PC-9 (cell line): ENCODE measurements at regions not wholly inside any gene's neighbourhood (a gene's known extent, or its start where the extent isn't known, plus 50 kb on each side); places are given as distances from the start of the nearest gene placed in this dataset.

Experiments used
- BruUV-seq: library from RNA; stranded (reverse); fragments of 400-500 nt; replicated peaks from 2 replicates; lab custom pipeline; 2021; lab: Mats Ljungman, UMichigan
- CTCF ChIA-PET: fragments of 300-600 bp; sonication (Branson Sonifier 250); formaldehyde crosslinking; loops from one replicate; lab custom pipeline; 2022; ENCODE audit warnings: antibody characterized with exemption; lab: Charles Lee
- POLR2A ChIA-PET: fragments of 300-600 bp; sonication (Branson Sonifier 250); formaldehyde crosslinking; loops from one replicate; lab custom pipeline; 2022; ENCODE audit warnings: antibody characterized with exemption; ENCODE audit not compliant: unreplicated experiment; lab: Charles Lee
- DNase-seq, 2 experiments: peaks; one replicate each; pipeline versions ENCODE4 v3.0.0 to v3.0.0-alpha.2; 2015 to 2022; ENCODE audit warnings: mixed read lengths in 1 of 2
- H2AFZ ChIP-seq: fragments of 200-600 bp; sonication (generic); 2 replicates; pipeline ENCODE4 v1.8.1; 2017; ENCODE audit warnings: antibody characterized with exemption
- H3F3A ChIP-seq: fragments of 200-600 bp; sonication (generic); 2 replicates; pipeline ENCODE4 v1.8.1; 2017; ENCODE audit warnings: antibody characterized with exemption, mild to moderate bottlenecking, low read depth; ENCODE audit not compliant: insufficient read depth
- H3K27ac ChIP-seq: fragments of 200-600 bp; sonication (generic); 2 replicates; pipeline ENCODE4 v1.6.1; 2016; ENCODE audit warnings: mixed run types
- H3K27me3 ChIP-seq: fragments of 200-600 bp; sonication (generic); 2 replicates; pipeline ENCODE4 v1.6.1; 2016; ENCODE audit warnings: low read depth, mixed run types; ENCODE audit not compliant: insufficient read depth
- H3K36me3 ChIP-seq: fragments of 200-600 bp; sonication (generic); 2 replicates; pipeline ENCODE4 v1.6.1; 2016; ENCODE audit warnings: low read depth, mixed run types
- H3K4me1 ChIP-seq: fragments of 200-600 bp; sonication (generic); replicated peaks from 2 replicates; pipeline ENCODE4 v1.6.1; 2016; ENCODE audit warnings: mixed run types; ENCODE audit not compliant: insufficient read depth
- H3K4me2 ChIP-seq: fragments of 200-600 bp; sonication (generic); 2 replicates; pipeline ENCODE4 v1.6.1; 2017; ENCODE audit warnings: mixed run types
- H3K4me3 ChIP-seq: fragments of 200-600 bp; sonication (generic); 2 replicates; pipeline ENCODE4 v1.6.1; 2016; ENCODE audit warnings: mixed run types
- H3K79me2 ChIP-seq: fragments of 200-600 bp; sonication (generic); 2 replicates; pipeline ENCODE4 v1.6.1; 2017; ENCODE audit warnings: low read depth, mixed run types
- H3K9me2 ChIP-seq: fragments of 200-600 bp; sonication (generic); 2 replicates; pipeline ENCODE4 v1.8.1; 2017; ENCODE audit warnings: mild to moderate bottlenecking; ENCODE audit not compliant: insufficient read depth
- H3K9me3 ChIP-seq: fragments of 200-600 bp; sonication (generic); 2 replicates; pipeline ENCODE4 v1.8.1; 2016; ENCODE audit warnings: low read depth; ENCODE audit not compliant: insufficient read depth
- H4K20me1 ChIP-seq: fragments of 200-600 bp; sonication (generic); 2 replicates; pipeline ENCODE4 v1.8.1; 2017; ENCODE audit not compliant: insufficient read depth
- EZH2 ChIP-seq: fragments of 200-600 bp; sonication (generic); IDR thresholded peaks from 2 replicates; pipeline ENCODE4 v1.8.0; 2017; ENCODE audit warnings: antibody characterized with exemption, low read depth
- intact Hi-C: fragments of 100-400 bp; cut with micrococcal nuclease; formaldehyde crosslinking; loops from one replicate; pipeline ENCODE4 v1.10.0; 2022; ENCODE audit not compliant: unreplicated experiment
- TF ChIP-seq, protein P1 (sequence below): fragments of 200-600 bp; sonication (generic); conservative IDR thresholded peaks from 2 replicates; pipeline ENCODE4 v1.6.1; 2017; ENCODE audit warnings: mixed run types, antibody characterized with exemption, mild to moderate bottlenecking, moderate library complexity

DNA sequence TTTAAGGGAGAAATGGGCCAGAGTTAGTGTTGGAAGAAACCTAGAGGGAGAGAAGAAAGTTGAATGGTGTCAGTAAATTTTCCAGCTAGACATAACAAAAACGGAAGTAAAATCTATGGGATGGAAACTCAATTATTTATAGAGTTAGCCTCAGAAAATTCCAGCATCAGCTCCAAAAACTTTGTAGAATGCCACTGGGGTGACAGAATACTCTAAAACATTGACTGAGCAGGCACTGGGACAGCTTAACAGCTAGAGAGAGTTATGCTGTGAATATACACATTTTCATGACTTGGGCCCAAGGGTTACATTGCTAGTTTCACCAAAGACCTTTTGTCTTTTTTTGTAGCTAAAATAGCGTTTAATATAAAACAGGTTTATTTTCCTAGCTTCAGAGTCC is 226.3 kb downstream of the PHLDA1 start:
- Histone ChIP-seq H3K4me2 (no peak overlapping the region), H3K4me1 (no peaks in the 10 kb centered on the region), H3K79me2 (no peaks in the 10 kb centered on the region), H4K20me1 (no peaks in the 10 kb centered on the region), H3K4me3 (no peak overlapping the region), H2AFZ (no peak overlapping the region), H3K27ac (no peak overlapping the region), H3F3A (no peaks in the 10 kb centered on the region), H3K36me3 (0 out of 2 replicates have a peak, but pooled peaks cover 5% of the 10 kb centered on the region), H3K9me3 (peaks cover 21% of the 10 kb centered on the region; the same call in 1 of the 2 replicates), H3K9me2 (no peaks in the 10 kb centered on the region), H3K27me3 (no peaks in the 10 kb centered on the region)
- TF ChIP-seq, protein P1, sequence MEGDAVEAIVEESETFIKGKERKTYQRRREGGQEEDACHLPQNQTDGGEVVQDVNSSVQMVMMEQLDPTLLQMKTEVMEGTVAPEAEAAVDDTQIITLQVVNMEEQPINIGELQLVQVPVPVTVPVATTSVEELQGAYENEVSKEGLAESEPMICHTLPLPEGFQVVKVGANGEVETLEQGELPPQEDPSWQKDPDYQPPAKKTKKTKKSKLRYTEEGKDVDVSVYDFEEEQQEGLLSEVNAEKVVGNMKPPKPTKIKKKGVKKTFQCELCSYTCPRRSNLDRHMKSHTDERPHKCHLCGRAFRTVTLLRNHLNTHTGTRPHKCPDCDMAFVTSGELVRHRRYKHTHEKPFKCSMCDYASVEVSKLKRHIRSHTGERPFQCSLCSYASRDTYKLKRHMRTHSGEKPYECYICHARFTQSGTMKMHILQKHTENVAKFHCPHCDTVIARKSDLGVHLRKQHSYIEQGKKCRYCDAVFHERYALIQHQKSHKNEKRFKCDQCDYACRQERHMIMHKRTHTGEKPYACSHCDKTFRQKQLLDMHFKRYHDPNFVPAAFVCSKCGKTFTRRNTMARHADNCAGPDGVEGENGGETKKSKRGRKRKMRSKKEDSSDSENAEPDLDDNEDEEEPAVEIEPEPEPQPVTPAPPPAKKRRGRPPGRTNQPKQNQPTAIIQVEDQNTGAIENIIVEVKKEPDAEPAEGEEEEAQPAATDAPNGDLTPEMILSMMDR: no peak
- no peak for TF ChIP-seq EZH2
- no peak for DNase-seq
- intact Hi-C loops: no loop called here
- POLR2A ChIA-PET: interaction anchor here (0.7 kb wide), 1 partner anchor 508 kb away, joined by 4 read pairs; no protein-coding TSS in a partner anchor
- CTCF ChIA-PET: no interaction called here
- BruUV-seq: no TSS peak

DNA sequence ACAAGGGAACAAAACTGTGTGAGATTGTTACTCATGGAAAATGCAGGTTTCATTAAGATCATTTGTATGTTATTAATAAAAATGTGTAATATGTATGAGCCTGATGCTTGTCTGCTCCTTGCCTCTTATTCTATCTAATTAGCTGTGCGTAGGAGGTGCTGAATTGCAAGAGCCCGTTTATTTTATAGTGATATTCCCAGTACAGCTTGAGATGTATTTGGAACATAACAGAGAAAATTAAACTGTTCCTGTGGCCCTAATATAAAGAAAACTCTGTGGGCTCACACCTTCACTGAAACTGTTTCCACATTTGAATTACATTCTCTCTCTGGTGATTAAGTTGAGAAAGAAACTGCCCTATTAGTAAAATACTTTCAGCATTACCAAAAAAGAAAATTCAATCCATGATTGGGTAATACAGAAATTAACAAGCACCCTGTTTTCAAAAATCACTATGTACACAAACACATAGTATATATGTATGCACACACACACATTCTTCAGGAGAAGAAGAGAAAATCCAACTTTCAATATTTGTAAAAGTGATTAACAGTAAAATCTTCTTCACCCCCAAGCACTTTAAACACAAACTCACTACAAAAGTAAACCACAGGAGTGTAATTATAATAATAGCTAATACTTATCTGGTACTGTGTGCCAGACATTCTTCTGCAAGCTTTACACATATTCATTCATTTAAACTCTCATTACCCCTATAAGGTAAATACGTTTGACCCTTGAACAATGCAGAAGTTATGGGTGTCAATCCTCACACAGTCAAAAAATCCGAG is 233.2 kb downstream of the PHLDA1 start:
- no peak overlapping the region for H3K27ac ChIP-seq
- H3K9me2 ChIP-seq: no peaks in the 10 kb centered on the region
- no peak overlapping the region for H2AFZ ChIP-seq
- H3K79me2 ChIP-seq: no peaks in the 10 kb centered on the region
- no peaks in the 10 kb centered on the region for H3K27me3 ChIP-seq
- no TSS peak for BruUV-seq
- peaks cover 7% of the 10 kb centered on the region; the same call in 1 of the 2 replicates for H3F3A ChIP-seq
- TF ChIP-seq, protein P1: no peak
- no peak for TF ChIP-seq EZH2
- DNase-seq: peak in 1 of 2 experiments; percentile 36
- H4K20me1 ChIP-seq: no peaks in the 10 kb centered on the region
- H3K36me3 ChIP-seq: no peaks in the 10 kb centered on the region
- CTCF ChIA-PET: no interaction called here
- no peak overlapping the region for H3K4me2 ChIP-seq
- H3K4me1 ChIP-seq: no peaks in the 10 kb centered on the region
- no peaks in the 10 kb centered on the region for H3K9me3 ChIP-seq
- POLR2A ChIA-PET: no interaction called here
- intact Hi-C loops: no loop called here
- H3K4me3 ChIP-seq: no peak overlapping the region

DNA sequence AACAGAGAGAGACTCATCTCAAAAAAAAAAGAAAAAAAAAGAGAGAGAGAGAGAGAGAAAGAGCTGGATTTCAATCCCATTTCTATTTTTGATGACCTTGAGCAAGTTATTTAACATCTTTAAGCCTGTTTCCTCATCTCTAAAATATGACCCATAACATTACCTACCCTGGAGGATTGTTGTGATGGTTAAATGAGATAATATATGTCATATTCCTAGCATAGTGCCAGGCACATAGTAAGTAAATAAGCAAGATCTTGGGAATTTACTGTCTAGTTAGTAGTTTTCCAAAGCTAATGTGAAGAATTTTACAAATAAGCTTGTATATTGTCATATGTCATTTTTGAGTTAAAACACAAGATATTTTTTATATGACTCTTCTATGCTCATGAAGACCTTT is 236.5 kb downstream of the PHLDA1 start:
- intact Hi-C loops: no loop called here
- BruUV-seq: no TSS peak
- Histone ChIP-seq H3K4me1 (peaks cover 5% of the 10 kb centered on the region), H3K9me2 (no peaks in the 10 kb centered on the region), H3K27ac (no peak overlapping the region), H3K9me3 (no peaks in the 10 kb centered on the region), H3F3A (peaks cover 10% of the 10 kb centered on the region; the same call in 1 of the 2 replicates), H3K79me2 (no peaks in the 10 kb centered on the region), H2AFZ (no peak overlapping the region), H3K4me2 (no peak overlapping the region), H4K20me1 (no peaks in the 10 kb centered on the region), H3K27me3 (no peaks in the 10 kb centered on the region), H3K36me3 (no peaks in the 10 kb centered on the region), H3K4me3 (no peak overlapping the region)
- ChIA-PET POLR2A (interaction anchor here (0.6 kb wide), 1 partner anchor 137 kb away, joined by 6 read pairs; no protein-coding TSS in a partner anchor), CTCF (interaction anchor here (0.6 kb wide), 1 partner anchor 237 kb away, joined by 3 read pairs; the partner anchor contains the start of gene PHLDA1)
- no peak for DNase-seq
- no peak for TF ChIP-seq EZH2
- TF ChIP-seq, protein P1: no peak
